A549 (cell line): ENCODE measurements at regions not wholly inside any gene's neighbourhood (a gene's known extent, or its start where the extent isn't known, plus 50 kb on each side); places are given as distances from the start of the nearest gene placed in this dataset.

Source experiments
- CEBPB ChIP-seq, 2 experiments: fragments of >200 bp in 1 of 2; sonication (Bioruptor Twin) in 1 of 2; formaldehyde crosslinking in 1 of 2; IDR thresholded peaks; 2 replicates each; pipeline ENCODE4 v1.6.1; 2012 to 2016
- EP300 ChIP-seq, 2 experiments: fragments of >200 bp; sonication (Bioruptor Twin); formaldehyde crosslinking; IDR thresholded peaks; 2 replicates in 1 of 2; 3 replicates in 1 of 2; pipeline ENCODE4 v1.6.1; 2016 to 2017
- ESRRA ChIP-seq: fragments of 150-350 bp; IDR thresholded peaks from 2 replicates; pipeline ENCODE4 v1.6.1; 2014; ENCODE audit warnings: mild to moderate bottlenecking, low read length, borderline replicate concordance
- HDAC2 ChIP-seq: fragments of 200-600 bp; sonication (generic); IDR thresholded peaks from 2 replicates; pipeline ENCODE4 v1.6.1; 2016
- JUN ChIP-seq, 2 experiments: fragments of >200 bp; sonication (Bioruptor Twin); formaldehyde crosslinking; IDR thresholded peaks; 2 replicates in 1 of 2; 3 replicates in 1 of 2; pipeline ENCODE4 v1.6.1; 2016 to 2017
- JUNB ChIP-seq: fragments of >200 bp; sonication (Bioruptor Twin); formaldehyde crosslinking; IDR thresholded peaks from 2 replicates; pipeline ENCODE4 v1.6.1; 2016
- MAFK ChIP-seq: fragments of 450-650 bp; IDR thresholded peaks from 2 replicates; pipeline ENCODE4 v1.6.1; 2014; ENCODE audit not compliant: partially characterized antibody
- MAX ChIP-seq: IDR thresholded peaks from 2 replicates; pipeline ENCODE4 v1.6.1; 2012
- POLR2A ChIP-seq: IDR thresholded peaks from 2 replicates; pipeline ENCODE4 v1.6.1; 2012; ENCODE audit warnings: mild to moderate bottlenecking, low read length
- RAD21 ChIP-seq, 2 experiments: fragments of >200 bp in 1 of 2; sonication (Bioruptor Twin) in 1 of 2; formaldehyde crosslinking in 1 of 2; IDR thresholded peaks in 1 of 2; conservative IDR thresholded peaks in 1 of 2; 2 replicates in 1 of 2; 3 replicates in 1 of 2; pipeline ENCODE4 v1.6.1; 2012 to 2018; ENCODE audit warnings: inconsistent platforms in 1 of 2
- RFX5 ChIP-seq: fragments of 450-650 bp; IDR thresholded peaks from 2 replicates; pipeline ENCODE4 v1.7.1; 2014; ENCODE audit warnings: antibody characterized with exemption, mild to moderate bottlenecking, moderate library complexity
- SMC3 ChIP-seq: fragments of >200 bp; sonication (Bioruptor Twin); formaldehyde crosslinking; IDR thresholded peaks from 3 replicates; pipeline ENCODE4 v1.6.1; 2018; ENCODE audit warnings: inconsistent platforms
- ZC3H11A ChIP-seq: fragments of 450-650 bp; IDR thresholded peaks from 2 replicates; pipeline ENCODE4 v1.6.1; 2014; ENCODE audit warnings: antibody characterized with exemption, mild to moderate bottlenecking
- TF ChIP-seq, protein P1 (sequence below): fragments of >200 bp; sonication (Bioruptor Twin); formaldehyde crosslinking; IDR thresholded peaks from 3 replicates; pipeline ENCODE4 v1.5.1; 2016

DNA sequence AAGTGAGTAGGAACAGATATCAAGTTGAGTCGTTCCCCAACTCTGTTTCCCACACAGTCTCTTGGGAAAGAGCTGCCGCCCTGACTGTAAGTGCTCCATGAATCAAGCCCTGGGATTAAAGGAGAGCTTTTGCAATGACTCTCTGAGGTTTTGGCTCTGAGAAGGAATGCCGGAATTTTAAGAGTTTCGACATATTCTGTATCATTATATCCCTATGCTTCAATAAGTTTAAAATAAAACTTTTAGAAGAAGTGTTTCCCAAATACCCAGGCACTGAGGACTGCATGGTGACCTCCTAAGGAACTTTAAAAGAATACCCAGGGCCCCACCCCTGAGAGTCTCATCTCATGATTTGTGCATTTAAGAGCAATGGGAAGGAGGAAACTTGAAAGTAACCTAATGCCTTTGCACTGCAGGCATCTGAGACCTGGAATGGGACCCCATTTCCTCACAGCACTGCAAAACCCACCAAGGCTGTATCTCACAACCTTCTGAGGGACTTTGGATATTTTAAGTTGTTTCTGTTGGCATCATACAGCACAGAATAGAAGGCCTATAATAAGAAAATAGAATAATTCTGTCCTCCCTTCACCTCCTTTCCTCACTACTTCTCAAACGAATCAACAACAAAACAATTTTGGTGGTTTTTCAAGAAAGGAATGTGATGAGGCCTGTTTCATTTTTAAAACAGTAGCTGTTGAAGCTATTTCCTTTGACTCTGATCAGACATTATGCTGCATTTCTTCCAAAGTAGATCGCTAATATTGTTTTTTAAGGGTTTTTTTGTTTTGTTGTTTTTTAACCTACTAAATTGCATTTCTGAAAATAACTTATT lies 121.2 kb downstream of the GASK1B start:
- TF ChIP-seq MAX (no peak), RFX5 (no peak), RAD21 (conservative IDR thresholded peaks at IDR 0.05 in 1 of 2, IDR thresholded peaks at IDR 0.05 in 1 of 2) (no peak), ESRRA (no peak), JUN (IDR thresholded peaks at IDR 0.05) (no peak), HDAC2 (no peak), MAFK (no peak), POLR2A (no peak), CEBPB (IDR thresholded peaks at IDR 0.05) (no peak), SMC3 (no peak), EP300 (IDR thresholded peaks at IDR 0.05) (no peak), ZC3H11A (no peak), JUNB (no peak)
- TF ChIP-seq, protein P1, sequence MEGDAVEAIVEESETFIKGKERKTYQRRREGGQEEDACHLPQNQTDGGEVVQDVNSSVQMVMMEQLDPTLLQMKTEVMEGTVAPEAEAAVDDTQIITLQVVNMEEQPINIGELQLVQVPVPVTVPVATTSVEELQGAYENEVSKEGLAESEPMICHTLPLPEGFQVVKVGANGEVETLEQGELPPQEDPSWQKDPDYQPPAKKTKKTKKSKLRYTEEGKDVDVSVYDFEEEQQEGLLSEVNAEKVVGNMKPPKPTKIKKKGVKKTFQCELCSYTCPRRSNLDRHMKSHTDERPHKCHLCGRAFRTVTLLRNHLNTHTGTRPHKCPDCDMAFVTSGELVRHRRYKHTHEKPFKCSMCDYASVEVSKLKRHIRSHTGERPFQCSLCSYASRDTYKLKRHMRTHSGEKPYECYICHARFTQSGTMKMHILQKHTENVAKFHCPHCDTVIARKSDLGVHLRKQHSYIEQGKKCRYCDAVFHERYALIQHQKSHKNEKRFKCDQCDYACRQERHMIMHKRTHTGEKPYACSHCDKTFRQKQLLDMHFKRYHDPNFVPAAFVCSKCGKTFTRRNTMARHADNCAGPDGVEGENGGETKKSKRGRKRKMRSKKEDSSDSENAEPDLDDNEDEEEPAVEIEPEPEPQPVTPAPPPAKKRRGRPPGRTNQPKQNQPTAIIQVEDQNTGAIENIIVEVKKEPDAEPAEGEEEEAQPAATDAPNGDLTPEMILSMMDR, result no peak
